ENCODE measurements at regions not wholly inside any gene's neighbourhood (a gene's known extent, or its start where the extent isn't known, plus 50 kb on each side); places are given as distances from the start of the nearest gene placed in this dataset.

GRCh38 chr10:110358278-110358677 lies 53.6 kb upstream of the SMNDC1 start:
- TF ChIP-seq, protein P1, sequence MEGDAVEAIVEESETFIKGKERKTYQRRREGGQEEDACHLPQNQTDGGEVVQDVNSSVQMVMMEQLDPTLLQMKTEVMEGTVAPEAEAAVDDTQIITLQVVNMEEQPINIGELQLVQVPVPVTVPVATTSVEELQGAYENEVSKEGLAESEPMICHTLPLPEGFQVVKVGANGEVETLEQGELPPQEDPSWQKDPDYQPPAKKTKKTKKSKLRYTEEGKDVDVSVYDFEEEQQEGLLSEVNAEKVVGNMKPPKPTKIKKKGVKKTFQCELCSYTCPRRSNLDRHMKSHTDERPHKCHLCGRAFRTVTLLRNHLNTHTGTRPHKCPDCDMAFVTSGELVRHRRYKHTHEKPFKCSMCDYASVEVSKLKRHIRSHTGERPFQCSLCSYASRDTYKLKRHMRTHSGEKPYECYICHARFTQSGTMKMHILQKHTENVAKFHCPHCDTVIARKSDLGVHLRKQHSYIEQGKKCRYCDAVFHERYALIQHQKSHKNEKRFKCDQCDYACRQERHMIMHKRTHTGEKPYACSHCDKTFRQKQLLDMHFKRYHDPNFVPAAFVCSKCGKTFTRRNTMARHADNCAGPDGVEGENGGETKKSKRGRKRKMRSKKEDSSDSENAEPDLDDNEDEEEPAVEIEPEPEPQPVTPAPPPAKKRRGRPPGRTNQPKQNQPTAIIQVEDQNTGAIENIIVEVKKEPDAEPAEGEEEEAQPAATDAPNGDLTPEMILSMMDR (IDR thresholded peaks at IDR 0.05; ENCODE audit: control extremely low read depth, extremely low read depth, low read depth, missing control alignments), result no peak
- POLR2A ChIA-PET, result interaction anchor here (0.7 kb wide), 1 partner anchor 14 kb away, joined by 3 read pairs; no protein-coding TSS in a partner anchor
- CTCF ChIA-PET, result interaction anchor here (3.1 kb wide), 1 partner anchor 48 kb away, joined by 9 read pairs; no protein-coding TSS in a partner anchor
- no peak for DNase-seq (ENCODE audit: extremely low spot score)

GRCh38 chr10:110358869-110359629 lies 54.3 kb upstream of the SMNDC1 start:
- TF ChIP-seq, protein P1 (IDR thresholded peaks at IDR 0.05; ENCODE audit: control extremely low read depth, extremely low read depth, low read depth, missing control alignments), result no peak
- no peak for DNase-seq (ENCODE audit: extremely low spot score)
- ChIA-PET CTCF (interaction anchor here (3.1 kb wide), 1 partner anchor 48 kb away, joined by 9 read pairs; no protein-coding TSS in a partner anchor), POLR2A (interaction anchor here (0.7 kb wide), 1 partner anchor 13 kb away, joined by 3 read pairs; no protein-coding TSS in a partner anchor)

DNA sequence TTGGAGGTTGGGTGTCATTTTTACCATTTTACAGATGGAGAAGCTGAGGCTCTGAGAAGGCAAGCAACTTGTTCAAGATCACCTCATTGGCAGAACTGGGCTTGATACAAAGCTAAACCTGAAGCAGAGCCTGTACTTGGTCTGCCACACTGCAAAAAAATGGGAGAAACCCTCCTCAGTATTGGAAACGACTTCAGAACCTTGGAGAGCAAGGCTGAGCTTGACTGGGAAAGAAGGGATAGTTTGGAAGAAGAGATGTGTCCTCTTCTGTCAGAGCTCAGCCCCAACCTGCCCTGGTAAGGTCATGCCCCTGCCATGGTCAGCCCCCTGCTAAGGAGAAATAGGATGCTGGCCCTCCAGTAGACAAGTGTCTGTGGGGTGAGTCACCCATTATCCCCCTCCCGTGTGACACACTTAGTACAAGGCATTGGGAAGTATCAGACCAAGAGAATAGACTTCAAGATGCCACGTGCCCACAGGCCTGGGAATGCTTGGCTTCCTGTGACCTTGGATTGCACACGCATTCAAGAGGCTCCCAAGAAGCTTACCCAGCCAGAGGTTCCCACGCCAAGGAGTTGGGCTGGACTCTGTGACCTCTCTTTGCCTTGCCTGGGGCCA lies 56.2 kb upstream of the SMNDC1 start:
- CTCF ChIA-PET, result interaction anchor here (0.9 to 2.5 kb wide), 6 partner anchors 8 to 94 kb away, joined by 3 to 17 read pairs (median 4); no protein-coding TSS in a partner anchor
- POLR2A ChIA-PET, result interaction anchor here (0.5 to 0.7 kb wide), 3 partner anchors 49 to 1631 kb away, joined by 3 to 4 read pairs (median 3); no protein-coding TSS in a partner anchor
- TF ChIP-seq, protein P1 (IDR thresholded peaks at IDR 0.05; ENCODE audit: control extremely low read depth, extremely low read depth, low read depth, missing control alignments), result no peak
- no peak for DNase-seq (ENCODE audit: extremely low spot score)

- CTCF ChIA-PET, result interaction anchor here (0.7 to 2.5 kb wide), 7 partner anchors 9 to 86 kb away, joined by 3 to 17 read pairs (median 4); no protein-coding TSS in a partner anchor
- DNase-seq (ENCODE audit: extremely low spot score), result no peak
- TF ChIP-seq, protein P1 (IDR thresholded peaks at IDR 0.05; ENCODE audit: control extremely low read depth, extremely low read depth, low read depth, missing control alignments), result no peak
- POLR2A ChIA-PET, result interaction anchor here (0.5 to 0.6 kb wide), 3 partner anchors 56 to 154 kb away, joined by 3 to 5 read pairs (median 3); no protein-coding TSS in a partner anchor
These were observed 57.2 kb upstream of the SMNDC1 start for GRCh38 chr10:110361800-110362456.

GRCh38 chr10:110363572-110364411 lies 59.1 kb upstream of the SMNDC1 start:
- no peak for DNase-seq (ENCODE audit: extremely low spot score)
- TF ChIP-seq, protein P1 (IDR thresholded peaks at IDR 0.05; ENCODE audit: control extremely low read depth, extremely low read depth, low read depth, missing control alignments), result no peak
- ChIA-PET CTCF (interaction anchor here (1.5 to 2.0 kb wide), 2 partner anchors 9 to 33 kb away, joined by 4 to 6 read pairs; no protein-coding TSS in a partner anchor), POLR2A (no interaction called here)

All from GM10248 (cell line).